Glomerular endothelial cell (primary cell): ENCODE measurements at regions not wholly inside any gene's neighbourhood (a gene's known extent, or its start where the extent isn't known, plus 50 kb on each side); places are given as distances from the start of the nearest gene placed in this dataset.
"Not testable (repeated sequence)": the region's sequence is repeated elsewhere in the genome, so short reads cannot be mapped to it uniquely, and the experiment has no call there.

Experiments used
- DNase-seq: peaks from one replicate; pipeline ENCODE4 v3.0.0-alpha.2; 2011; ENCODE audit warnings: low read depth, low spot score; ENCODE audit errors: extremely low read depth

DNA sequence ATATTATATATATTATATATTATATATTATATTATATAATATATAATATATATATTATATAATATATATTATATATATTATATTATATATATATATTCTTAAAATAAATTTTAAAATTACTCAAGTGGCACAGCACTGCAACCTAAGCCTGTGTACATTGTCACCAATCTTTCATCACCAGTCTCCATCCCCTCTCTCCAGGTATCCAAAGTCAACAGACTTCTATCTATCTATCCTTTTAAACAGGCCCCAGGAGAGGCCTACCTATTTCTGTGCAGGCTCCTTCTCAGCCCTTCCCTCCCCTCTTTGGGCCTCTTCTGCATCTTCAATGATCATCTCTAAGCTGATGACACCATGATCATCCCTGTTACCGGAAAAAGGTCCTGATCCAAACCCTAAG is 111.7 kb downstream of the RHOU start:
- no peak for DNase-seq

DNA sequence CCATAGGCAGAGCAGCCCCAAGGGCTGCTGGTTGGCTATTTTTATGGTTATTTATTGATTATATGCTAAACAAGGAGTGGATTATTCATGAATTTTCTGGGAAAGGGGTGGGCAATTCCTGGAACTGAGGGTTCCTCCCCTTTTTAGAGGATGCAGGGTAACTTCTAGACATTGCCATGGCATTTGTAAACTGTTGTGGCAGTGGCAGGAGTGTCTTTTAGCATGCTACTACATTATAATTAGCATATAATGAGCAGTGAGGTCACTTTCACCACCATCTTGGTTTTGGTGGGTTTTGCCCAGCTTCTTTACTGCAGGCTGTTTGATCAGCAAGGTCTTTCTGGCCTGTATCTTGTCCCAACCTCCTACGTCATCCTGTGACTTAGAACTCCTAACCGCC is 112.2 kb downstream of the RHOU start:
- DNase-seq: not testable (repeated sequence)

DNA sequence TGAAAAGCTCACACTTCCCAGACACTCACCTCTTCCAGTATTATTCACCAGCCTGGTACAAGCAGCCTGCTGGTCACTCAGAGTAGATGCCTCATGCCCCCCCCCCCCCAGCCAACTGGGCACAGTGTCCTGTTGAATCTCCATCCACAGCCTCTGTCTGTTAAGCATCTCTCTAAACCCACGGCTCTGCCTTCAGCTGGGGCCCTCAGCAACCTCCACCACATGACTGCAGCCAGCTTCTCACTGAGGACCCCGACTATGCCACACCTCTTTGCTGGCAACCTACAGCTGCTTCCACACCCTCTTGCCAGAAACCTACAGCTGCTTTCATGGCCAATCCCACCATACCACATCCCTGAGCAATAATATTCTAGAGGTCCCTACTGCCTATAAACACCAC is 113.1 kb downstream of the RHOU start:
- no peak for DNase-seq

DNA sequence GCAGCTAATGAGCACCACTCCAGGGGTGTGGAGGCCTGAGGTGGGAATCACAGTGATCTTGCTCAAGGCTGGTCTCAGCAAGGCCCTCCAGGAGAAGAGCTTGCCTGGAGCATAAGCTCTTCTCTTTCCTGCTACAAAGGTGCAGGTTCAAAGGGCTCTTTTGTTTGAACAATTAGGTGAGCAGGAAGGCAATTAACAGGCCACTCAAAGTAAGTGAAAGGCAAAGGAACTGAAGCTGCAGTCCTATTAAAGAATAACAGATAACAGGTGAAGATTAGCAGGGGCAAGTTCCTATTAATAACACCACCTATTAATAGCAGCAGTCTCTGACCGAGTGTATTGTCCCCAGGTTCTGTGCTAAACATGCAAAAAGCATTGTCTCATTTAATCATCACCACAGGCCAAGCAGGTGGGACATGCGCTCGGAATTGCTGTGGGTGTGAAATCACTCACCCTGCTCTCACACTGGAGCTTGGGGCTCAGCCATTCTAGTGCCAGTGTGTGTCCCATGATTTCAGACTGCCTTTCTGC is 113.8 kb downstream of the RHOU start:
- DNase-seq: no peak

DNA sequence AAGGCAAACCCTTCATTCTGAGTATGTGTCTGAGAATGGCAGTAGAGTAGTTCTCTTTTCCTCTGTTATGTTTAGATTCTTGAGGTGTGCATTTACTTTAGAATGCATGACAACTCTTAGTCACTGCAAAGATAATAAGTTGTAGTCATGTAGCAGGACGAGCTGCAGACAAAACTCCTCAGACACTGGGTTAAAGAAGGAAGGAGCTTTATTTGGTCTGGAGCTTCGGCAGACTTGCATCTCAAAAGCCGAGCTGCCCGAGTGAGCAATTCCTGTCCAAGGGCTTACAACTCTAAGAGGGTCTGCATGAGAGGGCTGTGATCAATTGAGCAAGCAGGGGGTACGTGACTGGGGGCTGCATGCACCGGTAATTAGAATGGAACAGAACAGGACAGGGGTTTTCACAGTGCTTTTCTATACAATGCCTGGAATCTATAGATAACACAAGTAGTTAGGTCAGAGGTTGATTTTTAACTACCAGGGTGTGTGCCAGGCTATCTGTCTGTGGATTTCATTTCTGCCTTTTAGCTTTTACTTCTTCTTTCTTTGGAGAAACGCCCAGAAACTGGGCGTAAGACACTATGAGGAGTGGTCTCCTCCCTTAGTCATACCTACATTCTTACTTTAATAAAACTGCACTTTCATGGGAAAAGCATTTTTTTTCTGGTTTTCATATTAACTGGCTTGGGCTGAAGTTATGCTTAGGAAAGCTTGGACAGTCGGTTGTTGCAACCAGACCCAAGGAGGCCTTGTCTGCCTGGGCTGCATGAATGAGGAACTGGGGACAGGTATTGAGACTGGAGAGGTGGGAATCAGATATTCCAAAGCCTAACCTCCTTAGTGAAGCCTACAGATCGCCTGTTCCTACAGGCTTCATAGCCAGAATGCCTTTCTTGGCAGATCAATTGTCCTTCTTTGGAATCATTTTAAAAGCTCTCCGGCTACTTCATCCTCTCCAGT is 115.1 kb downstream of the RHOU start:
- DNase-seq: no peak

DNA sequence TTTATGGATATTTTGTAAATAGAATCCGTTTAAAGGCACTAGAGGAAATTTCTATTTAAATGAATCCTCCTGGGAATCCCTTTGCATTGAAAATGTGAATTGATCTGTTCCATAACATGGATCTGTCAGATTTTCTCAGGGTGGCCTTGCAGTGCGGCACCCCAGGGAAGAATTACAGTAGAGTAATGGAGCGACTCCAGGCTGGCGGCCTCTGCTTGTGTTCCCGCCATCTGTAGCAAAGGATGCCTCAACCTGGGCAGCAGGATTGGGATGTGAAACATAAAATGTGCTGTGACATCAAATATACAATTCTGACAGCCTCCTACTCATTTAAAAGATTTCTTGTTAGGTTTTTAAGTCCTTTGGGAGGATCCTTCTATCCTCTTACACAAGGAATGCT is 115.9 kb downstream of the RHOU start:
- no peak for DNase-seq

DNA sequence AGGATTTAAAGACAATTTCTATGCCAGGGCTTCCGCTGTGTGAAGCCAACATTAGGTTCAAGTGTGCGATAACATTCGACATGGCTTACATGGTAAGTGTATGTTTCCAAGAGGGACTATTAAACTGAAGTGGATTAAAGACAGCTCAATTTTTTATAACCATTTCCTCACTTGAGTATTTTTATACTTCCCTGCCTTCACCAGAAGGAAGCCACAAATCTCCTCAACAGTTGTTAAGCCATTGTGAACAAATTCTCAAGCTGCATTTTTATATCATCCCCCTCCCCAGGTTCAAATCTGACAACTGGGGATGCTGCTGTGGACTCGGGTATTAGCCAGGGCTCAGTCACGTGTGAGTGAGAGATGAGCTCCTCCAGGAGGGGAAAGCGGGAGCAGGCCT is 116.3 kb downstream of the RHOU start:
- no peak for DNase-seq

DNA sequence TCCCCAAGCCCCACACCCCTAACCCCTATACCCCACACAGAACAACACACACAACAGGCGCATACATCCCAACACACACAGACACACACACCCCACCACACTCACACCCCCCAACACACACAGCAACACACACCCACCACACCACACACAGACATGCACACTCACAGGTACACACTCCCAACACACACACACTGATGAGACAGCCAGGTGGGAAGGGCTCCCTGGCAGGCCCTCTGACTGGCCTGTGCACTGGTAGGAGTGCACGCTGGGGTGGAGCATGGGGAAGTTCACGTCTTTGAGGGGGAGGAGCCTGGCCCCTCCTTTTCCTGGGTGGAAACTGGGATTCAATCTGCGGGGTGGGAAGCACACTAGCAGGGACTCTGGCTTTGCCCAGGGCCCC is 116.7 kb downstream of the RHOU start:
- DNase-seq: no peak

DNA sequence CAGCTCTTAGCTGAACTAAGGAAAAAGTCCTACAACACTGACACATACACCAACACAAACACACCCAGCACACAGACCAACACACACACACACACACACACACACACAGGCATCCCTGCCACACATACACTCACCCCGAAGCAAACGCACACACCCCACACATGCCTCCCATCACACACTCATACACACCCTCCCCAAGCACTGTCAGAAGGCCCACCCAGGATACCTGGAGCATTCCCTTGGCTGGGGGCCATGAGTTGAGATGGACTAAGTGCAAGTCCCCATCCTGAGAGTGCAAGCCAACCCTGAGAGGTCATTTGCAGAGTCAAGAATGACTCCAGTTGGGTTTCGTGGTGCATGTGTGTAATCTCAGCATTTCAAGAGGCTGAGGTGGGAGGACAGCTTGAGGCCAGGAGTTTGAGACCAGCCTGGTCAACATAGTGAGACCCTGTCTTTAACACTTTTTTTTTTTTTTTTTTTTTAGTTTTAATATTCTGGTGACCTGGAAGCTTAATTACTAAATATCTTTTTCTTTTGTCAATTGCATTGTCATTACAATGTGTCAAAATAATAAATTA is 117.3 kb downstream of the RHOU start:
- DNase-seq: no peak

DNA sequence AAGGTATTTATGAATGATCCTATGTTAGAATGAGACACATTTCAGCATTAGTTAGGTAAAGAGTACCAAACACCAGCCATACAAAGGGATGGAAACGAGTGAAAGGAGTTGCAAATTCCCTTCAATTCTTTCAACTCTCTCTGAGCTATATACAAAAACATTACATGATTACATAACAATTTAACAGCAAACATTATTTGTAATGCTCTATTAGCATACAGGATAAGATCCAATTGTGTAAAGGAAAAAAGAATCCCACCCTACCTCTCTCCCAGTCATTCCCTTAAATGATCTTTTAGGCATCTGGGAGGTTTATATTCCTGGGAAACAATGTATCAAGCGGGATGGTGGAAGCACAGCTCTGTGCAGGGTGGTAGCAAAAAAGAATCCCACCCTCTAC is 117.9 kb downstream of the RHOU start:
- DNase-seq: no peak

DNA sequence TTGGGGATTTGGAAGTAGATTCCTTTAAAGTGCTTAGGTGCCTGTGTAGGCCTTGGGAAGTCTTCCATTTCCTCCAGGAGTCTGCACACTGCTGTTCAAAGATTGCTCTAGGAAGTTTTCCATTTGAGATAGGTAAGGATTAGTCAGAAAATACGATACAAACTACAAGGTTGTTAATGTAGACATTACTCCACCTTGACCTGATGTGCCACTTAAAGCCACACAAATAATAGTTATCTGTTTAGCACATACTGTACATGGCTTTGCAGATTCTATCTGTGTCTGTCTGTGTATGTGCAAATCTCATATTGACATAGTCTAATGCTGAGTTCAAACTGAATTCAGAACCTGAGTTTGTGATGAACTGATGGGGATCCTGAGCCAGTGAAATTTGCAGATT is 118.4 kb downstream of the RHOU start:
- no peak for DNase-seq

DNA sequence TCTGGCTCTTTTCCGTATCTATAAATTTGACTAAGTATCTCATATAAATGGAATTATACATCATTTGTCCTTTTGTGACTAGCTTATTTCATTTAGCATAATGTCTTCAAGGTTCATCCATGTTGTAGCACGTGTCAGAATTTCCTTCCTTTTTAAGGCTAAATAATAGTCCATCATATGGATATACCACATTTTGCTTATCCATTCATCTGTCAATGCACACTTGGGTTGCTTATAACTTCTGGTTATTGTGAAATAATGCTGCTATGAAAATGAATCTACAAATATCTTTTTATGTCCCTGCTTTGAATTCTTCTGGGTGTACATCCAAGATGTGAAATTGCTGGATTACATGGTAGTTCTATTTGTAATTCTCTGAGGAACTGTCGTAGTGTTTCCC is 119.6 kb downstream of the RHOU start:
- DNase-seq: no peak

DNA sequence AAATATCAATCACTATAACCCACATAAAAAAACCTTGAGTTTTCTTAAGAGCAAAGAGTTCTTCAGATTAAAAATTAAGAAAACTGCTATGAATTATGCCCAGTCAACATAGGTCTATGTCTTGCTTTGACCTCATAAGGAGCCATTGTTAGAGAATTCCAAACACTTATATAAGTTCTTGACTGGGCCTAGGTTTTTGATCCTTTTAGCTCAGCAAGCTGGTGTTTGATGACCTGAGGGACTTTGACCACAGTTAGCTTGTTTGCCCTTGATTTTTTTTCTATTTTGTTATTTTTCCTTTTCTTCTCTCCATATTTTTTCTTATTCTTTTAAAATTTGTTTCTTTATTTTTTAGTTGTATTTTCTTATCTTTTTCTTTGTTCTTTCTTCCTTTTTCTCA is 122.3 kb downstream of the RHOU start:
- no peak for DNase-seq

DNA sequence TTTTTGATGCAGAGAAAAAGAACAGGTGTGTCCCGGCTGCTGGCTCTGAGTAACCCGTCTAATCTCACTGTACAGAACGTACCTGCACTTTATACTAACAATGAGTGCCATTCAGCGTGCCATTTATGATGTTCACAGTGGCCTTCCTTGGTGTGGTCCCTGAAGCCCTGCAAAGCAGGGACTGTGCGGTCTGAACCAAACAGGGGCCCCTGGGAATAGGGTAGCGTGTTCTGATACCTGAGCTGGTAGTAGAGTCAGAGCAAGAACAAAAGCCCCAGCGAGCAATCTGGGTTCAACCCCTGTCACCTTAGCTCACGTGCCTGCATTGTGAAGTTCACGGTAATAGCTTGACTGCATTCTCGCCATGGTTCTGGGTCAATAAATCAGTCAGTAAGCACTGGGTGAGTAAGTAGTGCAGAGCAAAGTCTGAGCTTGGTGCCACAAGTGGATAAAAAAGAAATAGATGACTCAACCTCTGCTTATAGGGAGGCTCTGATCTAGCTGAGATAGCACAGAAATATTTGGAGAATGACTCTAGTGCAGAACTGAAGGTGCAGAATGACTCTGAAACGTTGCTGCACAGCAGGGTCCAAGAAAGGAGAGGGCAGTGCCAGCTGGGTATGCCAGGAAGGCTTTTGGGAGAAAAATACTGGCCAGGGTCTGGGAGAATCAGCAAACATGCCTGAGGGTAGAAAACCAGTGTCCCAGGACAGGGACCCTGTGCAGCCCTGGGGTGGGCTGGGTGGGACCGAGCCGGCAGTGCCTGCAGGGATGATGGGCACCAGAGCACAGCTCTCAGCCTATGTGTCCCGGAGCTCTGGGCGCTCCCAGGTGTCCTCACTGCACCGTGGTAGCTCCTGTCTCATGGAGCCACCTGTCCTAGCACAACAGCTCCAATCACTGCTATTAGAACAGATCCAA is 125.9 kb downstream of the RHOU start:
- no peak for DNase-seq

DNA sequence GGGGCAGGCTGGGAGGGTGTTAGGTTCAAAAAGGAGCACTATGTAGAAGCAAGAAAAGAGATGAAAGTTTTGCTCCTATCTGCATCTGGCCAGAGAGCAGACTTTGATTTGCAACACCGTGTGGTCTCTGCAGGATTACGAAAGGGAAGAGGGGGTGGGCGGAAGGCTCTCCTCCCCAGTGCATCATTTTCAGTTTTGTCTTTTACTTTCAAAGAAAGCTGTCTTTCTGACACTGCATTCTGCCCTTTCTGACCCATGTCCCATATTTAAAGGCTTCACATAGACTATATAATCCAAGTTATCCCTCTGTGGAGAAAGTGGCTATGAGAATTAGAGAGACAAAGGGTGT is 126.5 kb downstream of the RHOU start:
- no peak for DNase-seq

DNA sequence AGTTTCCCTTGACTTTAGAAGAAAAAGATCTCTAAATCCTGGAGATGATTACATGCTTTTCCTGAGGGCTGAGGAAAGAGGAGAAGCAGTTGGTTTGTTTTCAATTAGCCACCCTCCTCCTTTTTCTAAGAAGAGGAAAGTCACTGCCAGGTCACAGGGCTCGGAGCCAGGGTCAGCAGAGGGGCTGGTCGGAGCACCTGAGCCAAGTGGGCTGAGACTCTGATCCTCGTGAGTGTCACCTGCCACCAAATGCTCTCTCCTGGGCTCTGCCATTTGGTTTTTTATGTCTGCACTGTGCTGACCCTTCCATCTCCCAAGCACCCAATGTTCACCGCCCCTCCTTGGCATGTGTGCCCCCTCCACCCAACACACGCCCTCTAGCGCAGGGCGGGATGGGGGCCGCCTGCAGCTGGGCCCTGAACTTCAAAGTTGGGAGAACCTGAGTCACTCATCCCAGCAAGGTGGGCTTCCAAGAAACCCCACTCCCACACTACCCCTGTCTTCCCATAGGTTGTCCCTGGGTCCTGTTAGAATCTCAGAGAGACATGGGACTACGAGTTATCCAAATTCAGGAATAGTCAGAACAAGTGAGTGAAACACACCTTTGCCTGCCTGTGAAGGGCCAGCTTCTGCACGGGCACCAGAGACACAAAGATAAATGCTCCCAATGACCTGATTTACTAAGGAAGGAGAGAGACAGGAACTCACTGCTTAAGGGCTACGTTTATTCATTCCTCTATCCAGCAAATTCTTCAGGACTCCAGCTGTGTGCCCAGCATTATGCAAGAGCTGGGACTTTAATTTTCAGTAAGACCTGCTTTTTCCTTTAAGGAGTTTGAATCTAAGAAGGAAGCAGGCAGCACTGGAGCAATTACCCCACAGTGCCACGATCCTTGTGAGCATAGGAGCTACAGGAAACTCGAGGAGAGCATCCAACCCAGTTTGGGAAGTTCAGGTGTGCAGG is 127.5 kb downstream of the RHOU start:
- DNase-seq: no peak

DNA sequence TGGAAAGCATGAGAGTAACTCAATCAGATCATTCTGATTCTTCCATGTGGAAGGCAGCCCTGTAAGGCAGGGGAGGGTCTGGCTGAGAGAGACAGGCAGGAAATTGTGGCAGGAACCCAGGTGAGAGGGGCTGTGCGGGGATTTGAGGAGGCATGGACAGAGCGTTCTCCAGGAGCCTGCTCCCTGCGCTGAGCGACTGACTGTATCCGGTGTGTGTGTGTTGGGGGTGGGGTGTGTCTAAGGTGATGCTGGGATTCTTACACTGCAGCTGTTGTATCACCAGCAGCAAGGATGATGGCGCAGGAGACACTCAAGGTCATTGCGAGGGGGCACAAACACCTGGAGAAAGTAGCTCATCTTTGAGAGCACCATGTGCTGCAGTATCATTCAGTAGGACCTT is 128.5 kb downstream of the RHOU start:
- DNase-seq: no peak

DNA sequence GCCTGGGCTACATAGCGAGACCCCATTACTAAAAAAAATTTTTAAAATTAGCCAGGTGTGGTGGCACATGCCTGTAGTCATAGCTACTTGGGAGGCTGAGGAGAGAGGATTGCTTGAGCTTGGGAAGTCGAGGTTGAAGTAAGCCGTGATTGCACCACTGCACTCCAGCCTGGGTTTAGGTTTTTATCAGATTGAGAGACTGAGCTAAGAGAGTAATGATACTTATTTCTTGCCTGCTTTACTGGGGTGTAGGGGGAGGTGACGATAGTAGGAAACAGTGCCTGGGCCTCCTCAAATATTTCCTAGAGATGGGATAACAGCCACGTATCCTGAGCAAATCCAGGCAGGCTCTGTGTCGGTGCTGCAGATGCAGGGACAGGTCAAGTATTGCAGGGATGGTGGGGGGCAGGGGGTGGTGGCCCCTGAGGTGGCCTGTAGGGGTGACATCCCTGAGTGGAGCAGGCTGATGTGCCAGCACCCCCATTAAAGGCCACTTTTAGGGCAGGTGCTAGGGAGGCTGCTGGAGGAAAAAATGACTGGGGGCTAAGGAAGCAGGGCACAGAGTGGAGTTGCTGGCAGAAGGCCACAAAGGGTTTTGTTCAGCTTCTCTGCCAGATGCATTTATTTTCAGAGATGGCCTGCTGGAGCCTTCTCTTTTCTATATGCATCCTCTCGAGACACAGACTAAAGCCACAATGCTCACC is 130.5 kb downstream of the RHOU start:
- DNase-seq: no peak

DNA sequence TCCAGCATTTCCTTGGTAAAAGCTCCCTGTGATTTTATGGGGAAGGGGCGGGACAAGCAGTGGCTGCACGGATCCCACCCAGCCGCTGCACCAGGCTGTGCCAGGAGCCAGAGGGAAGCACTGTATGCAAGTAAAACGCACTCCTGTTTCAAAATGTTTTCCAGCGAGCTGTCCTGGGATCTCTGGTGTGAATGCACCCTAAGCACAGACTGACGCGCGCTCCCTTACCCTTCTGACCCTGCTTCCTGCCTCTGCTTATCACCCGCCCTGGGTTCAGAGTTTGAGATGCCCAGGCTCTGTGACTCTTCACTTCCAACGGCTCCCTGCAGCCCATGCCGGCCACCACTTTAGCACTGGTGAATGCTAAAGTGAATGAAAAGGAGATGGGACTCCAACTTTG is 131.2 kb downstream of the RHOU start:
- DNase-seq: no peak
